ENCODE measurements at regions not wholly inside any gene's neighbourhood (a gene's known extent, or its start where the extent isn't known, plus 50 kb on each side); places are given as distances from the start of the nearest gene placed in this dataset.
"Not testable (repeated sequence)": the region's sequence is repeated elsewhere in the genome, so short reads cannot be mapped to it uniquely, and the experiment has no call there.

DNA sequence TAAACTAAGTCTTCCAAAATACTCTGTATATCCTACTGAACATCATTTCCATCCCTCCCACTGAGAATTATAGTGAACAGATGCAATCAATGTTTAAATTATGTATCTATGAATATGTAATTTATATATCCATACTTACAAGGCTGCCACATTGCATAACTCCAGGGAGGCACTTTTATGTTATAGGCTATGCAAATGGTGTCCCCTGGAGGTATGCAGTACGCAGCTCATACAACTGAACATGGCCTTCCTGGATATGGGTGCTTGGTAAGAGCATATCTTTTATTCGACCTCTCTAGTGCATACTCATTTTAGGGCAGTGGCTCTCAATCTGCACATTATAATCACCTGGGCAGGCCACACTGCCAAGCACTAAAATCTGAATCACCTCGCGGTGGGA, 127.3 kb downstream of the BANF2 start:
- Mint-ChIP-seq H3K27ac (no peak overlapping the region), H3K27me3 (no peaks in the 10 kb centered on the region), H3K4me1 (peaks cover 9% of the 10 kb centered on the region), H3K4me3 (no peak overlapping the region), H3K36me3 (ENCODE audit: low read depth) (no peaks in the 10 kb centered on the region), H3K9me3 (no peaks in the 10 kb centered on the region)
- no peak for DNase-seq
- intact Hi-C loops (cut with micrococcal nuclease), result no loop called here

DNA sequence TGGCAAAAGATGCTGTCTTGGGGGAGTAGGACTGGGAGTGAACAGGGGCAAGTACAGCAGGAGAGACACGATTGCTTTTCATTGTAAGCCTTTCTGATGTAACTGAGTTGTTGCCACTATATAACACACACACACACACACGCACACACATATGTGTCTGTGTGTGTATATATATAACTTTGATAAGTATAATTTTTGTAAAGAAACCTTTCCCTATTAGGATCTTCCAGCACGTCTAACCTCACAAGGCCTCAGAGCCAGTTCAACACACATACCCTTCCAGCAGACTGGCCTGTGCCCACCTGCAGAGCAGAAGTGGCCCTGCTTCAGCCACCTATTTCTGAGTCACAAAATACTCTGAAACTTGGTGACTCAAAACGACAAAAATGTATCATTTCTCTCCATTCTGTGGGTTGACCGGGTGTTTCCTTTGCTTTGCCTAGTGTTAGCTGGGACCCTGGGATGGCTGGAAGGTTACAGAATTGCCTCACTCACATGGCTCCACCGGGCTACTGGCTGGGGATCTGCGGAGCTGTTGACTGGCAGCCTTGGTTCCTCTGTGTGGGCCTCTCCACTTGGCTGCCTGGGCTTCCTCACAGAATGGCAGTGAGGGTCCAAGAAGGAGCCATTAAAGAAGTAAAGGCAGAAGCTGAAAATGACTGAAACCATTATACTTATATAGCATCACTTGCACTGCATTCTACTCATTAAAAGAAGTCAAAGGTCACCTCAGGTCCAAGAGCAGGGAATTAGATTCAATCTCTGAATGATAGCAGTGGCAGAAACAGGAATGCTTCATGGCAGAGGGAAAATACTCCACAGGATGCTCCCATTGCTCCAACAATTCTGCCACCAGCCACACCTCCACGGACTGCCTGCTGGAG, 126.4 kb downstream of the BANF2 start:
- no peaks in the 10 kb centered on the region for H3K9me3 Mint-ChIP-seq
- intact Hi-C loops (cut with micrococcal nuclease), result loop anchor here (1.0 kb wide), 2 partner anchors 70 to 166 kb away; no protein-coding TSS in a partner anchor
- H3K4me1 Mint-ChIP-seq, result peaks cover 9% of the 10 kb centered on the region
- H3K27ac Mint-ChIP-seq, result peak overlapping the region; percentile 7
- H3K4me3 Mint-ChIP-seq, result no peak overlapping the region
- peak; percentile 58 for DNase-seq
- no peaks in the 10 kb centered on the region for H3K36me3 Mint-ChIP-seq (ENCODE audit: low read depth)
- H3K27me3 Mint-ChIP-seq, result no peaks in the 10 kb centered on the region

DNA sequence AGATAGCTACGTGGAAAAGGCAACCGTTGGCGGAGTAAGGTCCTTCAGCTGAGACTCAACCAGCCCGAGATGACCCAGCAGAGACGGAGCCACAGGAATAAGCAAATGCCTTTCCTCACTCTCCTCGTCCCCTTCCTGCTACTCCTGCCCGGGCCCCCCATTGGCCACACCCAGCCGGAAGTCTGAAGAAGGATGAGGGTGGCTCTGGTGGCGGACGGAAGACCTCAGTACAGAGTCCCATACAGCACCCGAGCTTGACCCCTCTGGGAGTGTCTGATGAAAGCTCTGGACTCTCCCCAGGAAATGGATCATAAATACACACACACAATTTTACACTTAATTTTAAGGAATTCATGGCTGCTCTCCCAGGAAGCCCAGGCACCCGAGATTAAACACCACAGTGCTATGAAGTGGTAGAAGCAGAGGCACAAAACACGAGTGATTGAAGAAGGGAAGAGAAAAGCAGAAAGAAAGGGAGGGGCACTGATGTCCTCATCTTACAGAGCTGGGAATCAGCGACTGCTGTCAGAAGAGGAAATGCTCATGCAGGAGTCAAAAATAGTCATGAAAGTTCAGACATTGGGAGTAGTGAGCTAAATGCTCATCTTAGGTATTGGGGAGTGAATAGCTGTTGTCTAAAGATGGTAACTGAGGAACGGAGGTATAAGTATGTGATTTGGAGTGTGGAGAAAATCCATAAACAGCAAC, 125.6 kb downstream of the BANF2 start:
- Mint-ChIP-seq H3K4me3 (no peak overlapping the region), H3K36me3 (ENCODE audit: low read depth) (no peaks in the 10 kb centered on the region)

DNA sequence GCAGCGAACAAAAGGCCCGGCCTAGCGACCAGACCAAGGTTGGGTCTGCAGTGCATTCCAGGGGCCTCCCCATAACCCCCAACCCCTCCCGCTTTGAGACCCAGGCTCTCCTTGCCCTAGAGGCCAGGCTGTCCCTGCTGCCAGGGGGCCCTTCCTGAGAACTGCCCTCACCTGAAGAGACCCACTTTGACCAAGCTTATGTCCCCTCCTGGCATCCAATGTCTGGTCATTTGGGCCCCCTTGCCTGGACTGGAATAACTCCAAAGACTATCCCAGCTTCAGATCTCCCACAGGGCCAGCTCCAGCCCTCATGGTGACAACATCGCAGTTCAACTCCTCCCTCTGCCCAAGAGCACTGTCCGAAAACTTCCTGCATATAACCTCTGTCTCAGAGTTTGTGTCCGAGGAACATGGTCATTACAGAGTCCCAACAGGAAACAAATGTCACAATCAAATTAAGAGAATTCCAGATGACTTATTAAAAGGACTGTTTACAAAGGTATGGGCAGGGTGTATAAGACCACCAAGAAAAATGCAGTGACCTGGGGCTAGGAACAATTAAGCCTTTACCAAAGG, 125.0 kb downstream of the BANF2 start:
- H3K36me3 Mint-ChIP-seq (ENCODE audit: low read depth), result no peaks in the 10 kb centered on the region
- DNase-seq, result no peak
- H3K27me3 Mint-ChIP-seq, result no peaks in the 10 kb centered on the region
- peaks cover 9% of the 10 kb centered on the region for H3K4me1 Mint-ChIP-seq
- intact Hi-C loops (cut with micrococcal nuclease), result no loop called here
- H3K4me3 Mint-ChIP-seq, result no peak overlapping the region
- H3K9me3 Mint-ChIP-seq, result no peaks in the 10 kb centered on the region
- no peak overlapping the region for H3K27ac Mint-ChIP-seq

More for the DNA sequence above, 125.6 kb downstream of the BANF2 start:
- Mint-ChIP-seq H3K27me3 (no peaks in the 10 kb centered on the region), H3K9me3 (no peaks in the 10 kb centered on the region), H3K4me1 (peaks cover 9% of the 10 kb centered on the region), H3K27ac (peak overlapping the region; percentile 26)
- DNase-seq, result no peak
- intact Hi-C loops (cut with micrococcal nuclease), result no loop called here

DNA sequence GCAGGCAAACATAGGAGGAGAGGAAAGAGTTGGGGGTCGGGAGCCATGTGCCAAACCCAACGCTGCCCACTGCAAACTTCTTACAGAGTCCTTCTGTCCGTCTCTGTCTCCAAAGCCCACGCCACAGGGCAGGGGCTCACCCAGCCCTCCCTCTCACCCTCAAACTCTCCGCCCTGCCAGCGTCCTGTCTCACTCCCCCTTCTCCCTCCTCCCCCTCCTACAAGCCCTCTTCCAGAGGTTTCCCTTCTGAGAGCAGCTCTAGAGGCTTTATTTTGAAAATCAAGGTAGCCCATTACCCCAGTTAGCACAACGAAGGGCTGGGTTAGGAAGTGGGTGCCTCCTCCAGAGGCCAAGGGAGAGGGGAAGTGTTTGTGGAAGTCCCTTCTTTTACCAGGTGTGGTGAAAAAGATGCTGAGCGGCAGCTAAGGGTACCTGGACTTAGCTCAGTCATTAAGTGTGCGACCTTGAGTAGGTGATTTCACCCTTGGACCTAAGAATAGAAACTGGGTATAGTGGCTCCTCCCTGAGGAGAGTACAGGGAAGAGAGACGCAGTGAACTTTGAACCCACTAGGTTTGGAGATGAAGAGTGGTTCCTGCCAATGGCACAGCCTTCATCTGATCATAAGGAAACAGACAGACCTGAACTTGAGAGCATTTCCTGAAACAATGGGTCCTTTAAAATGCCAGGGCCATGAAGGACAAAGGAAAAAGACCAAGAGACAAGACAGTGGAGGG, 123.8 kb downstream of the BANF2 start:
- H3K27ac Mint-ChIP-seq, result no peak overlapping the region
- intact Hi-C loops (cut with micrococcal nuclease), result no loop called here
- H3K27me3 Mint-ChIP-seq, result no peaks in the 10 kb centered on the region
- H3K36me3 Mint-ChIP-seq (ENCODE audit: low read depth), result no peaks in the 10 kb centered on the region
- DNase-seq, result no peak
- H3K4me3 Mint-ChIP-seq, result no peak overlapping the region
- H3K9me3 Mint-ChIP-seq, result peaks cover 5% of the 10 kb centered on the region
- H3K4me1 Mint-ChIP-seq, result peaks cover 9% of the 10 kb centered on the region

DNA sequence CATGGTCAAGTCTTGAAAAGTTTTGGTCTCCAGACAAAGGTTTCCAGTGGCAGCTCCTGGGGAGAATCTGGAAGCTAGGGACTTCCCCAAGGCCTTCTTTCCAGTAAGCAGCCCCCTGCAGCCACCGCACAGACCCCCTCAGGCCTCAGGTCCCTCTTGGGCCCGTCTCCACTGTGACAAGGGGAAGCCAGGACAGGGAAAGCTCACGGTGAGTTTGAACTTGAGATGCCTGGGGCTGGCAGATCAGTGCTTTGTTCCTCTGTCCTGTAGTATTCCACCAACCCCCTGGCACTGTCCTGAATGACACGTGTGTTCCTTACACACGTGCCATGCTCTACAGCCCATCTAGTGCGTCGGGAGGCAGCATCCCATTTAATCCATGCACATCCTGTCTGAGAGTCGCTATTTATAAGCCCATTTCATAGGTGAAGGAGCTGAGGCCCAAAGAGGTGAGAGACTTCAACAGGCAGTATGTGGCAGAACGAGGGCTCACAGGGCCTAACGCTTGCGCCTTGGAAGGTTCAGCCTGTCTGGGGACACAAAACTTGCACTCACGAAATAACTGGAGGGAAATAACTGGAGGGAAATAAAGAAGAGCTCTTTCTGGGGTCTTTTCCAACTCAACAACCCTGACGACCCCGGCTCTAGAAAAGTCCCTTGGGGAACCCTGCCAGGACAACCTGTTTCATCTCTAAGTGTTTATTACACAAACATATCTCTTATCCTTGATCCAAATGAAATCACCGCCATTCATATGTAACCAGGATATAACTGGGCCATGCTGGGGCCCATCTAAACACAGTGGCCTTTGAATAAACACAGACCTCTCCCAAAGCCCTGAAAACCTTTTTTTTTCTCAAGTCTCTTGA, 123.0 kb downstream of the BANF2 start:
- Mint-ChIP-seq H3K9me3 (peaks cover 7% of the 10 kb centered on the region), H3K36me3 (ENCODE audit: low read depth) (no peaks in the 10 kb centered on the region), H3K4me3 (no peak overlapping the region), H3K27me3 (no peaks in the 10 kb centered on the region), H3K4me1 (peaks cover 9% of the 10 kb centered on the region), H3K27ac (no peak overlapping the region)
- intact Hi-C loops (cut with micrococcal nuclease), result no loop called here
- no peak for DNase-seq

DNA sequence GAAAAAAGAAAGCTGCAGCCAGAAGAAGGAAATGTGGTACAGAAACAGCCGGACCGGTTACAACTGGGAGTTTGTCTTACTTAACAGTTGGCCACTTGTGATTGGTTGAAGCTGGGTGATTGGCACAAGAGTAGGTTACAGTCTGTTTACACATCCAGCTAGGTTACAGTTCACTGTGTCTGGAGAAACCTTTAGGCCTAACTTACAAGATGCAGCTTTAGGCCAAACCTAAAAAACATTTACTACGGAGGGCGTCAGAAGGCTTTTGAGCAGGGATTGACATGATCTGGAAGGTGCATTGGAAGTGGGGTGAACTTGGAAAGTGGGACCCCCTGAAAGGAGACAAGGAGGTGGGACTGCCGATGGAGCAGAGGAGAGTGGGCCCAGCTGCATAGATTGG, 122.3 kb downstream of the BANF2 start:
- intact Hi-C loops (cut with micrococcal nuclease), result no loop called here
- no peaks in the 10 kb centered on the region for H3K36me3 Mint-ChIP-seq (ENCODE audit: low read depth)

DNA sequence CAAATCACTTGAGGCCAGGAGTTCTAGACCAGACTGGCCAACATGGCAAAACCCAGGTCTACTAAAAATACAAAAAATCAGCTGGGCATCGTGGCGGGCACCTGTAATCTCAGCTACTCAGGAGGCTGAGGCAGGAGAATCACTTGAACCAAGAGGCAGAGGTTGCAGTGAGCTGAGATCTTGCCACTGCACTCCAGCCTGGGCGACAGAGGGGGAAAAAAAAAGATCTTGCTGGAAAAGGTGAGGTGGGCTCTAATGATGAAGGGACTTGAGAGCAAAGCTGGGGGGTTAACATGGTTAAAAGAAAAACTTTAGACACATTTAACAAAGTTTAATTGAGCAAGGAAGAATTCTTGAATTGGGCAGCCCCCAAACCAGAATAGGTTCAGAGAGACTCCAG, 121.8 kb downstream of the BANF2 start:
- DNase-seq; H3K27ac Mint-ChIP-seq; H3K36me3 Mint-ChIP-seq (ENCODE audit: low read depth); H3K9me3 Mint-ChIP-seq; H3K27me3 Mint-ChIP-seq; H3K4me1 Mint-ChIP-seq; intact Hi-C loops (cut with micrococcal nuclease); H3K4me3 Mint-ChIP-seq: not testable (repeated sequence)

More for the DNA sequence above, 122.3 kb downstream of the BANF2 start:
- peaks cover 7% of the 10 kb centered on the region for H3K9me3 Mint-ChIP-seq
- no peak for DNase-seq
- no peaks in the 10 kb centered on the region for H3K27me3 Mint-ChIP-seq
- no peak overlapping the region for H3K27ac Mint-ChIP-seq
- no peak overlapping the region for H3K4me3 Mint-ChIP-seq
- peaks cover 9% of the 10 kb centered on the region for H3K4me1 Mint-ChIP-seq

DNA sequence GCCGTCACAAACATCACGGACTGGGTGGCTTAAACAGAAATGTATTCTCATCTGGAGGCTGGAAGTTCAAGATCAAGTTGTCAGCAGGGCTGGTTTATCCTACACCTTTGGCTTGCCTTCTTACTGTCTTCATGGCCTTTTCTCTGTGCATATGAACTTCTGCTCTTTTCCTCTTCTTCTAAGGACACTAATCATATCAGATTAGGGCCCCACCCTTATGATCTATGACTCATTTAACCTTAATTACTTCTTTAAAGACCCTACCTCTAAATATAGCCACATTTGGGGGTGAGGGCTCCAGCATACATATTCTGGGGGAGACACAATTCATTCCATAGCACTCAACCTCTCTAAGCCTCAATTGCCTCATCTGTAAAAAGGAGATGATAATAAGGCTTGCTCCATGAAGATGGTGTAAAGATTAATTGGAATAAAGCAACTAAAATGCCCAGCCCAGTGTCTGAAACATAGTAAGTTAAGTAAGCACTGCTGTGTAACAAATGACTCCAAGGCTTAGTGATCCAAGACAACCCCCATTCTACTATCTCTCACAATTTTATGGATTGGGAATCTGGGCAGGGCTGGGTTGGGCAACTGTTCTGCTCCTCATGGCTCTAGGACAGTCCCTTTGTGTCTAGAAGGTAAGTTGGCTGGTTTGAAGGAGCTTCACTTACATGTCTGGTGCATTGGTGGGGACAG, 119.8 kb downstream of the BANF2 start:
- H3K4me3 Mint-ChIP-seq, result no peak overlapping the region

DNA sequence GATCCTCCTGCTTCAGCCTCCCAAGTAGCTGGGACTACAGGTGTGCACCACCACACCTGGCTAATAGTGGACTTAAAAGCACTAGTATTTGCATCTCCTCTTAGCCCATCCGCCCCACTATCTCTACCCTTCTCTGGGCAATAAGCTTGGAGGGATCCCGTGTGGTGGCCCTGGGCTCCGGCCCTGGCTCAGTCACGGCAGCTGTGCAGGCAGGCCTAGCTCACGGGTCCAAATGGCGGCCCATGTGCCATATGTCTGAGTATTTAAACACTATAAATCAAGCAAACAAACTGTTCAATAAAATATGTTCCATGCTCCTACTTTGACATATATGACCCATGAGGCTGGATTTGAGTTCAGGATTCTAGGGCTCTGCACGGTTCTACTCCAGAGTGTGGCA, 118.4 kb downstream of the BANF2 start:
- H3K36me3 Mint-ChIP-seq (ENCODE audit: low read depth), result no peaks in the 10 kb centered on the region
- no peak overlapping the region for H3K4me3 Mint-ChIP-seq
- DNase-seq, result no peak
- peaks cover 7% of the 10 kb centered on the region for H3K9me3 Mint-ChIP-seq
- intact Hi-C loops (cut with micrococcal nuclease), result no loop called here
- H3K27ac Mint-ChIP-seq, result no peak overlapping the region
- H3K4me1 Mint-ChIP-seq, result no peaks in the 10 kb centered on the region
- no peaks in the 10 kb centered on the region for H3K27me3 Mint-ChIP-seq

More for the DNA sequence above, 119.8 kb downstream of the BANF2 start:
- Mint-ChIP-seq H3K9me3 (peaks cover 7% of the 10 kb centered on the region), H3K36me3 (ENCODE audit: low read depth) (no peaks in the 10 kb centered on the region), H3K4me1 (no peaks in the 10 kb centered on the region), H3K27me3 (no peaks in the 10 kb centered on the region), H3K27ac (no peak overlapping the region)
- DNase-seq, result no peak
- intact Hi-C loops (cut with micrococcal nuclease), result no loop called here

DNA sequence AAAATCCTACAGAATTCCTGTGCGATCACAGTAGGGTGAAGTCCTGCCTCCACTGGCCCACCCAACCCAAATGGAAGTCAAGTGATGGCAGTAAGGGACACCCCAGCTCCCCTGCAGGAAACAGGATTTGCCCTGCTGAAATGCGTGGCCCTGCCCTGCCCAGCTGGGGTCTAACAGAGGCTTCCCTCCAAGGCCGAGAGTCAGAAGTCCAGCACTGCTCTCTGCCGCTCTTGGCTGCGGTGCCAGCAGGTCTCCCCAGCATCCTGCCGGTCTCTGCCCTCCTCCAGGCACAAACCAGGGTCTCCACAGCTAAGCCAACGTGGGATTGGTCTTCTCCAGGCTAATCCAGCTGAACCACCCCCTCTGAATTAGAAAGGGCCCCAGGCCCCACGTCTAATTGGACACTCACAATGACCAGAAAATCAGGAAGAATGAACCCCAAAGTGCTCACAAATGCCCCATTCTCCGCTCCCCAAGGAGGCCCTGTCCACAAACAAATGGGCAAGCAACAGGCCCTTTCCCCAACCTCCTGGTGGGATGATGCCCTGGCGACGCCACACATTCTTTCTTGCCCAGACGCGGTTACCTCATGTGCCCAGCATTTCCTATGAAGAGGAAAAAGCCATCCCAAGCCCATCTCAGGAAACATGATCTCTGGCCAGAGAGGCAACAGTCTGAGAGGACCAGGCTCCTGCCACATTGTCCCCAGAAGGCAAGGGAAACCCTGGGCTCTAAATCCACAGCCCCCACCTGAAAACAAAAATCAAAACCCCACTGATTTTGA, 117.2 kb downstream of the BANF2 start:
- H3K9me3 Mint-ChIP-seq, result peaks cover 7% of the 10 kb centered on the region
- no peak for DNase-seq
- H3K36me3 Mint-ChIP-seq (ENCODE audit: low read depth), result no peaks in the 10 kb centered on the region
- peaks cover 2% of the 10 kb centered on the region for H3K27me3 Mint-ChIP-seq
- no peak overlapping the region for H3K27ac Mint-ChIP-seq
- no peaks in the 10 kb centered on the region for H3K4me1 Mint-ChIP-seq
- intact Hi-C loops (cut with micrococcal nuclease), result no loop called here
- H3K4me3 Mint-ChIP-seq, result no peak overlapping the region

DNA sequence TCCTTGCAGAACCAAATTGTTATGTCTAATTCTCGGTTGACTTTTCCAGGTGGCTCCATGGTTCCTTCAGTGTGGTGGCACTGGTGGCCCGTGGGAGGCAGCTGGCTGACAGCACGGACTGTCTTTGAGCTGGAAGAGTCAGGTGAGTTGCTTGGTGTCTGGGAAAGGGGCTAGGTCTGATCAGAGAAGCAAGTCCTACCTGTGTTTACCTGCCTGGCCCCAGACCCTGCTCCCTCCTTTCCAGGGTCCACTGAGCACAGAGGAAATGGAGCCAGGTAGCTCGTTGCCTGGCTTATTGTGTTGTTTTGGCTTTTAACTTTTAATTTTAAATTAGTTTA, 111.8 kb downstream of the BANF2 start:
- Mint-ChIP-seq H3K27ac (no peak overlapping the region), H3K4me3 (no peak overlapping the region), H3K9me3 (no peaks in the 10 kb centered on the region), H3K27me3 (peaks cover 2% of the 10 kb centered on the region), H3K4me1 (no peaks in the 10 kb centered on the region), H3K36me3 (ENCODE audit: low read depth) (no peaks in the 10 kb centered on the region)
- DNase-seq, result no peak
- intact Hi-C loops (cut with micrococcal nuclease), result no loop called here

Data from activated CD4-positive, alpha-beta T cell treated with anti-CD3 and anti-CD28 coated beads, Interleukin-2, amount 10 ng/mL, durations not matched to agents 24 days and 14 days (primary cell).